Loucy (cell line): ENCODE measurements at regions not wholly inside any gene's neighbourhood (a gene's known extent, or its start where the extent isn't known, plus 50 kb on each side); places are given as distances from the start of the nearest gene placed in this dataset.

Experiments
- H2AFZ ChIP-seq: fragments of 200-600 bp; sonication (generic); 2 replicates; pipeline ENCODE4 v1.6.0; 2016; ENCODE audit warnings: antibody characterized with exemption, mild to moderate bottlenecking, low read length, moderate library complexity
- H3F3A ChIP-seq: fragments of 200-600 bp; 2 replicates; pipeline ENCODE4 v1.6.0; 2016; ENCODE audit warnings: antibody characterized with exemption, low read depth, mild to moderate bottlenecking
- H3K27me3 ChIP-seq: fragments of 200-600 bp; sonication (generic); 2 replicates; pipeline ENCODE4 v1.6.1; 2014; ENCODE audit warnings: low read length, mild to moderate bottlenecking; ENCODE audit not compliant: insufficient read depth, poor library complexity, severe bottlenecking
- H3K36me3 ChIP-seq: fragments of 200-600 bp; sonication (generic); 2 replicates; pipeline ENCODE4 v1.6.1; 2016; ENCODE audit warnings: low read length; ENCODE audit not compliant: insufficient read depth
- H3K4me1 ChIP-seq: fragments of 200-600 bp; sonication (generic); 2 replicates; pipeline ENCODE4 v1.5.1; 2014; ENCODE audit warnings: low read length, mild to moderate bottlenecking; ENCODE audit not compliant: insufficient read depth, poor library complexity, severe bottlenecking
- H3K4me2 ChIP-seq: fragments of 200-600 bp; sonication (generic); 2 replicates; pipeline ENCODE4 v1.6.0; 2014; ENCODE audit warnings: antibody characterized with exemption, low read length, low read depth, mild to moderate bottlenecking; ENCODE audit not compliant: poor library complexity, severe bottlenecking
- H3K4me3 ChIP-seq: fragments of 200-600 bp; sonication (generic); 2 replicates; pipeline ENCODE4 v1.5.1; 2014; ENCODE audit warnings: low read length, mild to moderate bottlenecking, mixed read lengths; ENCODE audit not compliant: poor library complexity, severe bottlenecking
- H3K79me2 ChIP-seq: fragments of 200-600 bp; sonication (generic); 2 replicates; pipeline ENCODE4 v1.6.1; 2014; ENCODE audit warnings: low read length; ENCODE audit not compliant: insufficient read depth
- H3K9ac ChIP-seq: fragments of 200-600 bp; sonication (generic); 2 replicates; pipeline ENCODE4 v1.6.0; 2014; ENCODE audit warnings: mild to moderate bottlenecking, low read depth, low read length, moderate library complexity; ENCODE audit not compliant: poor library complexity, severe bottlenecking
- H3K9me2 ChIP-seq: fragments of 200-600 bp; sonication (generic); replicated peaks from 2 replicates; pipeline ENCODE4 v1.6.1; 2016; ENCODE audit warnings: low read depth, low read length, mixed read lengths
- H3K9me3 ChIP-seq: fragments of 200-600 bp; sonication (generic); 2 replicates; pipeline ENCODE4 v1.6.1; 2014; ENCODE audit warnings: mild to moderate bottlenecking, antibody characterized with exemption, low read length, low read depth; ENCODE audit not compliant: insufficient read depth
- H4K20me1 ChIP-seq: fragments of 200-600 bp; sonication (generic); 2 replicates; pipeline ENCODE4 v1.6.0; 2014; ENCODE audit warnings: antibody characterized with exemption, low read length, mild to moderate bottlenecking; ENCODE audit not compliant: insufficient read depth, poor library complexity, severe bottlenecking
- CTCF ChIP-seq: fragments of 200-600 bp; sonication (generic); conservative IDR thresholded peaks from 2 replicates; pipeline ENCODE4 v1.5.1; 2014; ENCODE audit warnings: mild to moderate bottlenecking, antibody characterized with exemption, low read length
- EZH2phosphoT487 ChIP-seq: fragments of 200-600 bp; IDR thresholded peaks from 2 replicates; pipeline ENCODE4 v1.6.1; 2018; ENCODE audit warnings: antibody characterized with exemption, mild to moderate bottlenecking, moderate library complexity, borderline replicate concordance

GRCh38 chr5:142215915-142216681, 107.5 kb downstream of the NDFIP1 start:
- Histone ChIP-seq H2AFZ (no peak overlapping the region), H3K4me1 (no peaks in the 10 kb centered on the region), H3K79me2 (no peaks in the 10 kb centered on the region), H3K4me2 (no peak overlapping the region), H3K9me2 (no peaks in the 10 kb centered on the region), H3K9me3 (no peaks in the 10 kb centered on the region), H3K9ac (no peak overlapping the region), H3K27me3 (no peaks in the 10 kb centered on the region), H3F3A (no peaks in the 10 kb centered on the region), H4K20me1 (no peaks in the 10 kb centered on the region), H3K4me3 (no peak overlapping the region), H3K36me3 (no peaks in the 10 kb centered on the region)
- TF ChIP-seq CTCF (no peak), EZH2phosphoT487 (no peak)

GRCh38 chr5:142213077-142213476, 104.5 kb downstream of the NDFIP1 start:
- no peak overlapping the region for H3K4me3 ChIP-seq
- no peaks in the 10 kb centered on the region for H3K9me2 ChIP-seq
- no peak overlapping the region for H3K9ac ChIP-seq
- H2AFZ ChIP-seq, result no peak overlapping the region
- H3F3A ChIP-seq, result no peaks in the 10 kb centered on the region
- TF ChIP-seq EZH2phosphoT487 (no peak), CTCF (no peak)
- no peaks in the 10 kb centered on the region for H3K36me3 ChIP-seq
- H3K4me1 ChIP-seq, result no peaks in the 10 kb centered on the region
- no peak overlapping the region for H3K4me2 ChIP-seq
- no peaks in the 10 kb centered on the region for H3K79me2 ChIP-seq
- H3K9me3 ChIP-seq, result no peaks in the 10 kb centered on the region
- no peaks in the 10 kb centered on the region for H4K20me1 ChIP-seq
- H3K27me3 ChIP-seq, result no peaks in the 10 kb centered on the region

- Histone ChIP-seq H3K79me2 (no peaks in the 10 kb centered on the region), H3F3A (no peaks in the 10 kb centered on the region), H2AFZ (no peak overlapping the region), H3K9me2 (no peaks in the 10 kb centered on the region), H3K36me3 (no peaks in the 10 kb centered on the region), H3K9me3 (no peaks in the 10 kb centered on the region), H3K27me3 (no peaks in the 10 kb centered on the region), H3K9ac (no peak overlapping the region), H4K20me1 (no peaks in the 10 kb centered on the region), H3K4me2 (no peak overlapping the region), H3K4me3 (no peak overlapping the region), H3K4me1 (no peaks in the 10 kb centered on the region)
- TF ChIP-seq EZH2phosphoT487, result no peak
- no peak for TF ChIP-seq CTCF
Measured at GRCh38 chr5:142211918-142212317, 103.3 kb downstream of the NDFIP1 start.
